Activated CD8-positive, alpha-beta T cell treated with anti-CD3 and anti-CD28 coated beads, Interleukin-2, amount 10 ng/mL, durations not matched to agents 7 days and 5 days (primary cell): ENCODE measurements at regions not wholly inside any gene's neighbourhood (a gene's known extent, or its start where the extent isn't known, plus 50 kb on each side); places are given as distances from the start of the nearest gene placed in this dataset.

ENCODE experiments used
- ATAC-seq: fragments of 150-1000 bp; cut with Tn5 transposase; one replicate; pipeline ENCODE4 v1.10.0; 2021; ENCODE audit warnings: moderate library complexity
- CTCF ChIA-PET: fragments of 350-600 bp; sonication (Branson Sonifier 250); formaldehyde crosslinking; loops from one replicate; lab custom pipeline; 2021; ENCODE audit warnings: antibody characterized with exemption; lab: Charles Lee
- POLR2A ChIA-PET: fragments of 350-600 bp; sonication (Branson Sonifier 250); formaldehyde crosslinking; loops from one replicate; lab custom pipeline; 2021; ENCODE audit warnings: antibody characterized with exemption; lab: Charles Lee
- DNase-seq: peaks from one replicate; pipeline ENCODE4 v3.0.0-alpha.2; 2020
- H3K27ac Mint-ChIP-seq: one replicate; pipeline ENCODE4 v1.8.0; 2021; ENCODE audit warnings: mild to moderate bottlenecking, mixed read lengths
- H3K27me3 Mint-ChIP-seq: one replicate; pipeline ENCODE4 v1.8.0; 2021; ENCODE audit warnings: low read depth, mixed read lengths
- H3K36me3 Mint-ChIP-seq: one replicate; pipeline ENCODE4 v1.8.0; 2021; ENCODE audit warnings: low read depth, mixed read lengths
- H3K4me1 Mint-ChIP-seq: one replicate; pipeline ENCODE4 v1.8.0; 2021; ENCODE audit warnings: low read depth, mixed read lengths
- H3K4me3 Mint-ChIP-seq: one replicate; pipeline ENCODE4 v1.8.0; 2021; ENCODE audit warnings: mild to moderate bottlenecking, mixed read lengths
- H3K9me3 Mint-ChIP-seq: one replicate; pipeline ENCODE4 v1.8.0; 2022; ENCODE audit warnings: mixed read lengths; ENCODE audit not compliant: insufficient read depth

DNA sequence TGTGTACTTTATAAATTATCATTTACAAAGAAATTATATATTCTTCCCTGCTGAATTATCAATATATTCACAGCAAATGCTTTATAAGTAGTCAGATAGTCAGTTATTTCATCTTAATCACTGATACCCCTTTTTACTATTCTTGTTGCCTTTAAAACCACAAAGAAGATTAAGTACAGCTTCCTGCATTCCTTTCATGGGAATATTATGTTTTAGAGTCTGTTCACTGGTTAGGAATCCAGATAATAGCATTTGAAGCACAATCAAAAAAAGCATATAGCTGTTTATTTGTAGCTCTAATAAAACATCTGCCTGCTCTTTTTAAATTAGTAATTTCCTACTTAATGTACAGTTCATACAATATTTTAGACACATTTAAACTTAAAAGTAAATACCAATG, 508.9 kb downstream of the FBXO15 start:
- Mint-ChIP-seq H3K27me3 (no peaks in the 10 kb centered on the region), H3K9me3 (no peaks in the 10 kb centered on the region), H3K4me1 (no peaks in the 10 kb centered on the region), H3K27ac (no peak overlapping the region), H3K36me3 (no peaks in the 10 kb centered on the region), H3K4me3 (no peak overlapping the region)
- no peak for ATAC-seq
- CTCF ChIA-PET: no interaction called here
- DNase-seq: no peak
- POLR2A ChIA-PET: no interaction called here

DNA sequence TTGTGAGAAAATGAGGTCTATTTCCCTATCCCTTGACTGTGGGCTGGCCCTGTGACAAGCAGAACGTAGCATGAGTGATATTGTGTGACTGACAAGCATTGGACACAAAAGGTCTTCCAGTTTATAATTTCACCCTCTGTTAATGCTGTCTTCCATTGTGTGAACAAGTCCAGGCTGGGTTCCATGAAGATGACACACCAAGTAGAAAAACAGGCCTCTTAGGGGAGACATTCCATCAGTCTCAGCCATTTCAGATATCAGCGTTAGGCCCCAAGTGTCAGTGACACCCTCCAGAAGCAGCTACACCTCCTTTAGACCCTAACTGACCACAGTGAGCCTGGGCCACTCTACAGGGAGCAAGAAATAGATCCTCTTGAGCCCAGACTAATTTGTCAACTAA, 511.3 kb downstream of the FBXO15 start:
- no peaks in the 10 kb centered on the region for H3K36me3 Mint-ChIP-seq
- ATAC-seq: no peak
- no peak for DNase-seq
- ChIA-PET POLR2A (no interaction called here), CTCF (no interaction called here)
- no peaks in the 10 kb centered on the region for H3K27me3 Mint-ChIP-seq
- no peaks in the 10 kb centered on the region for H3K4me1 Mint-ChIP-seq
- no peak overlapping the region for H3K27ac Mint-ChIP-seq
- no peak overlapping the region for H3K4me3 Mint-ChIP-seq
- H3K9me3 Mint-ChIP-seq: no peaks in the 10 kb centered on the region

DNA sequence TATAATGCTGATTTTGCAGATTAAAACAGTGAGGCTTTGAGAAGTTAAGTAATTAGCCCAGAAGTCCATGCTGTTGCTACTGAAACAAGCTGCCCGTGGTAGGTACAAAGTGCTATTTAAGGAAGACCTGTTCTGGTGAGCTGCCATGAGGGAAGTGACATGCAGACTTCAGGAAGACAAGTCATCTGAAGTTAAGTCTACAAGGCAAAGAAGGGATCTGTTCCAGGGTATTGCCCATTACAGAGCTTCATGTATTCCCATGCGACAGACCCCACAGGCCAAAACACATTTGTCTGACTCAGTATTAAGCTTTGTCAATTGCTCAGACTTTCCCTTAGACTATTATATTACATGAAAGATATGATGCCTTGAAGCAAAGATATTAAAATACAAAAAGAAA, 520.8 kb downstream of the FBXO15 start:
- CTCF ChIA-PET: no interaction called here
- Mint-ChIP-seq H3K4me1 (no peaks in the 10 kb centered on the region), H3K9me3 (no peaks in the 10 kb centered on the region), H3K27ac (no peak overlapping the region), H3K4me3 (no peak overlapping the region), H3K27me3 (no peaks in the 10 kb centered on the region), H3K36me3 (no peaks in the 10 kb centered on the region)
- ATAC-seq (no peak), DNase-seq (no peak)
- POLR2A ChIA-PET: no interaction called here

DNA sequence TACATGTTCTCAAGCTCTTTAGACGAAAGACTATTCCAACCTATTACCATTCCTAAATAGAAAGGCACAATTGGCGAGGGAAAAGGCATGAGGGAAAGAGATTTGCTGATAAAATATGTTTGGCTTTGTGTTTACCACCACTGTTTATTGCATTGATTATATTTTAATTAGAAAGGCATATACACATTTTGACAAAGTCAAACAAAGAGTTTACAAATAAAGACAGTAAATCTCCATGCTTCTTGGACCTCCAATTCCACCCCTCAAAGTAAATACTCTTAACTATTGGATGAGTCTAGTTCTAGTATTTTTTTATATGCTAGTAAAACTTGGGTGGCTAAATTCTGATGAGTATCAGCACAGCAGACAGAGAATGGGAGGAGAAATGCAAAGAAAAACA, 521.4 kb downstream of the FBXO15 start:
- Mint-ChIP-seq H3K36me3 (no peaks in the 10 kb centered on the region), H3K4me1 (no peaks in the 10 kb centered on the region), H3K27me3 (no peaks in the 10 kb centered on the region), H3K27ac (no peak overlapping the region), H3K9me3 (no peaks in the 10 kb centered on the region), H3K4me3 (no peak overlapping the region)
- ChIA-PET POLR2A (no interaction called here), CTCF (no interaction called here)
- DNase-seq (no peak), ATAC-seq (no peak)

GRCh38 chr18:73621091-73621490, 526.5 kb downstream of the FBXO15 start:
- Mint-ChIP-seq H3K27me3 (no peaks in the 10 kb centered on the region), H3K27ac (no peak overlapping the region), H3K36me3 (no peaks in the 10 kb centered on the region), H3K4me1 (no peaks in the 10 kb centered on the region), H3K9me3 (no peaks in the 10 kb centered on the region), H3K4me3 (no peak overlapping the region)
- CTCF ChIA-PET: no interaction called here
- POLR2A ChIA-PET: no interaction called here
- ATAC-seq: no peak
- DNase-seq: no peak

- ChIA-PET POLR2A (no interaction called here), CTCF (no interaction called here)
- Mint-ChIP-seq H3K4me1 (no peaks in the 10 kb centered on the region), H3K27ac (no peak overlapping the region), H3K36me3 (no peaks in the 10 kb centered on the region), H3K9me3 (no peaks in the 10 kb centered on the region), H3K4me3 (no peak overlapping the region), H3K27me3 (no peaks in the 10 kb centered on the region)
- ATAC-seq (no peak), DNase-seq (no peak)
Measured at GRCh38 chr18:73617981-73618380, 529.7 kb downstream of the FBXO15 start.

- no peak for DNase-seq
- Mint-ChIP-seq H3K4me3 (no peak overlapping the region), H3K36me3 (no peaks in the 10 kb centered on the region), H3K4me1 (no peaks in the 10 kb centered on the region), H3K27ac (no peak overlapping the region), H3K27me3 (no peaks in the 10 kb centered on the region), H3K9me3 (no peaks in the 10 kb centered on the region)
- no peak for ATAC-seq
- CTCF ChIA-PET: no interaction called here
- POLR2A ChIA-PET: no interaction called here
Measured at GRCh38 chr18:73615506-73615905, 532.1 kb downstream of the FBXO15 start.

DNA sequence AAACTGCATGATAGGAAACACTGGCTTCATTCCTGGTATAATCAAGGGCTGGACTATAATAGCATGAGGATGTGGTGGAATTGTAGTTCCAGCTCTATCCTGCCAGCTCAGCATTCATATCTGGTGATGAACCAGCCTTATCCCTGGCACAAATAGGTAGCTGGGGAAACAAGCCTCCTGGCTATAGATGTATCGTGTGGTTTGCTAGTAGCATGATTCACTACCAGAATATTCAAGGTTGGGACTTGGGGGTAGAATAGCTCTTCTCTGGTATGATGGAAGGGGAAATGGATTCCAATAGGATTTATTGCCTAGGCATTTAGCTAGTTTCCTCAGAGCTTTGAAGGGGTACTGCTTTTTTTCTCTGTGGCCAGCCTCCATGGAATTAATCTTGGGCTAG, 532.8 kb downstream of the FBXO15 start:
- H3K4me1 Mint-ChIP-seq: no peaks in the 10 kb centered on the region
- no peak overlapping the region for H3K4me3 Mint-ChIP-seq
- POLR2A ChIA-PET: no interaction called here
- CTCF ChIA-PET: no interaction called here
- H3K27me3 Mint-ChIP-seq: no peaks in the 10 kb centered on the region
- no peak overlapping the region for H3K27ac Mint-ChIP-seq
- no peaks in the 10 kb centered on the region for H3K9me3 Mint-ChIP-seq
- DNase-seq: no peak
- no peaks in the 10 kb centered on the region for H3K36me3 Mint-ChIP-seq
- ATAC-seq: no peak

GRCh38 chr18:73613706-73614340, 533.8 kb downstream of the FBXO15 start:
- Mint-ChIP-seq H3K9me3 (no peaks in the 10 kb centered on the region), H3K36me3 (no peaks in the 10 kb centered on the region), H3K27me3 (no peaks in the 10 kb centered on the region), H3K27ac (no peak overlapping the region), H3K4me3 (no peak overlapping the region), H3K4me1 (no peaks in the 10 kb centered on the region)
- POLR2A ChIA-PET: no interaction called here
- no peak for ATAC-seq
- no peak for DNase-seq
- CTCF ChIA-PET: no interaction called here

DNA sequence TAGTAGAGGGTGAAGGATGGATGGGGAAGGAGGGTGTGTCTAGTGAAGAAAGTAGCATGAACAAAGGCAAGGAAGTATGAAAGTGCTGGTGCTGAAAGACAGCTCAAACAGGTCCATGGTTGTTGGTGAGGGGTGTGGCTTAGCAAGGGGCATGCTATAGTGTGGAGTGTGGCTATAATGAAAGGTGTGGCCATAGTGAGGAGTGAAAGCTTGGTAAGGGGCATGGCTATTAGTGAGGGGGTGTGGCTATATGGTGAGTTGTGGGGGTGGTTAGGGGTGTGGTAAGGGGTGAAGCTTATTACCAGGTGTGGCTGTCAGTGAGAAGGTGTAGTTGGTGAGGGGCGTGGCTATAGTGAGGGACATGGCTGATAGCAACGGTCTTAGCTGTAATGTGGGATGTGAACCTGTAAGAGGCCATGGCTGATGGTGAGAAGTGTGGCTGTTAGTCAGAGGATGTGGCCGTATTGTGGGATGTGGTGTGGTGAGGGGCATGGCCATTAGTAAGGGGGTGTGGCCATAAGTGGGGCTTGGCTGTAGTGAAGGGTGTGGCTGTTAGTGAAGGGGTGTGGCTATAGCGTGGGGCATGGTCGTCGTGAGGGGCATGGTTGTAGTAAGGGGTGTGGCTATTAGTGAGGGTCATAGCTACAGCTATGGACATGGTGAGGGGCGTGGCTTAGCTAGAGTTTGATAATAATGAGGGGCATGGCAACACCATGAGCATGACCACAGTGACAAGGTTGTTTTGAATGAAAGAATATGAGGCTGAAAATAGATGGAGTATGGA, 549.6 kb downstream of the FBXO15 start:
- DNase-seq (no peak), ATAC-seq (no peak)
- Mint-ChIP-seq H3K36me3 (no peaks in the 10 kb centered on the region), H3K4me3 (no peak overlapping the region), H3K27ac (no peak overlapping the region), H3K27me3 (no peaks in the 10 kb centered on the region), H3K4me1 (no peaks in the 10 kb centered on the region), H3K9me3 (peaks cover 6% of the 10 kb centered on the region)
- CTCF ChIA-PET: no interaction called here
- POLR2A ChIA-PET: no interaction called here

DNA sequence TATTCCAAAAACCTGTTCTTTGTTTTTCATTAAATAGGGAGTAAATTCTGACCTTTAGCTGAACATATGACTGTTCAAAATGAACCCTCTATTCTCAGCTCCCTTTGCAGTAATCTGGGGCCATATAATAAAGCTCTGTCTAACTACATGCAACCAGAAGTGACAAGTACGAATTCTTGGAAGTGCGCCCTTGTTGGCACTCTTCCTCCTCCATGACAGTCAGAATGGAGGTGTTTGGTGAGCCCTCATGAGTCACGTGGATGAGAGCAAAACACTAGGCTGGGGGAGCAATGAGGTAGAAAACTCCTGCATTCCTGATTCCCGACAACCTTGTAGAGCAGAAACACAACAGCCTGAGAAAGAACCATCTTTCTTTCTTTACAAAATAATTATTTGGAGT, 552.9 kb downstream of the FBXO15 start:
- H3K9me3 Mint-ChIP-seq: peaks cover 6% of the 10 kb centered on the region
- no peak for DNase-seq
- H3K4me3 Mint-ChIP-seq: no peak overlapping the region
- H3K4me1 Mint-ChIP-seq: no peaks in the 10 kb centered on the region
- ChIA-PET CTCF (no interaction called here), POLR2A (no interaction called here)
- H3K36me3 Mint-ChIP-seq: no peaks in the 10 kb centered on the region
- H3K27ac Mint-ChIP-seq: no peak overlapping the region
- H3K27me3 Mint-ChIP-seq: no peaks in the 10 kb centered on the region
- ATAC-seq: no peak

- CTCF ChIA-PET: no interaction called here
- ATAC-seq (no peak), DNase-seq (no peak)
- Mint-ChIP-seq H3K4me1 (no peaks in the 10 kb centered on the region), H3K27me3 (no peaks in the 10 kb centered on the region), H3K4me3 (no peak overlapping the region), H3K36me3 (no peaks in the 10 kb centered on the region), H3K9me3 (peaks cover 6% of the 10 kb centered on the region), H3K27ac (no peak overlapping the region)
- POLR2A ChIA-PET: no interaction called here
Measured at GRCh38 chr18:73593207-73593606, 554.4 kb downstream of the FBXO15 start.

DNA sequence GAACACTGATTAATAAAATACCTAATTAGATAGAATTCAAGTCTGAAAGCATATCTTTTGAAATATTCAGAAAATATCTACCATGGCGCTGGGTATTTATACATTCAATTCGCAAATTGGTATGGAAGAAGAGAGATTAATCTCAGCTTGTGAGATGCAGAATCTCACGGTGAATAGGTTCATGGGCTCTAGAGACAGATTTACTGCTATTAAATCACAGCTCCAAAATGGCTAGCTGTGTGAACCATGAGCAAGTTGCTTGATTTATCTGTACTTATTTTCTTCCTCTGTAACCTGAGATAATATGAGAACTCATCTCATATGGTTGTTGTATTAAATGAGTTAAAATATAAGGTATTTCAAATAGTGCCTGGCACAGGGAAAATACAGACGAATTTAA, 556.7 kb downstream of the FBXO15 start:
- DNase-seq (no peak), ATAC-seq (no peak)
- Mint-ChIP-seq H3K4me3 (no peak overlapping the region), H3K4me1 (no peaks in the 10 kb centered on the region), H3K27ac (no peak overlapping the region), H3K9me3 (no peaks in the 10 kb centered on the region), H3K36me3 (no peaks in the 10 kb centered on the region), H3K27me3 (no peaks in the 10 kb centered on the region)
- CTCF ChIA-PET: no interaction called here
- POLR2A ChIA-PET: no interaction called here
